ENCODE measurements at regions not wholly inside any gene's neighbourhood (a gene's known extent, or its start where the extent isn't known, plus 50 kb on each side); places are given as distances from the start of the nearest gene placed in this dataset.

DNA sequence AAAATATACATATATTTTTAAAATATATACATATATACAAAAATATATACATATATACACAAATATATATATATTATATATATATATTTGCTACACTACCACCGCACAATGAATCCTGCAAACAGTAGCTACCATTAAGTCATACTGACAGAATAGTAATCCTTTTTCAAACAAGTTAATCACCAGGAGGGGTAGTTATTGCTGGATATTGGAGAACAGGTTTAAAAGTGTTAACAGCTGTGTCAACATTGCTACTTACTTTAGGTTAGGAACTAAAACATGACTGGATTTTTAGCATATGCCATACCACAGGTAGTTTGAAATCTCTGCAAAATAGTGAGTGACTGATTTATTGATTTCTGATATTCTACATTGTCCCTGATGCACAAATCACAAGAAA lies 529.1 kb upstream of the CDH7 start:
- H3K27me3 Mint-ChIP-seq (ENCODE audit: unreplicated experiment), result no peaks in the 10 kb centered on the region
- TF ChIP-seq CTCF (IDR thresholded peaks at IDR 0.05; ENCODE audit: unreplicated experiment), result no peak
- intact Hi-C loops (cut with micrococcal nuclease; ENCODE audit: unreplicated experiment), result no loop called here
- H3K36me3 Mint-ChIP-seq (ENCODE audit: insufficient read depth, unreplicated experiment), result no peaks in the 10 kb centered on the region
- no peak overlapping the region for H3K27ac Mint-ChIP-seq (ENCODE audit: unreplicated experiment)
- H3K4me3 Mint-ChIP-seq (ENCODE audit: low read depth, unreplicated experiment), result no peak overlapping the region
- H3K9me3 Mint-ChIP-seq (ENCODE audit: low read depth, unreplicated experiment), result peaks cover 2% of the 10 kb centered on the region
- no TSS peak for BruUV-seq (replicated peaks)
- CTCF ChIA-PET, result no interaction called here
- DNase-seq, result no peak
- no peaks in the 10 kb centered on the region for H3K4me1 Mint-ChIP-seq (ENCODE audit: low read depth, unreplicated experiment)

GRCh38 chr18:65221115-65221514 lies 529.7 kb upstream of the CDH7 start:
- Mint-ChIP-seq H3K36me3 (ENCODE audit: insufficient read depth, unreplicated experiment) (no peaks in the 10 kb centered on the region), H3K27me3 (ENCODE audit: unreplicated experiment) (no peaks in the 10 kb centered on the region), H3K4me3 (ENCODE audit: low read depth, unreplicated experiment) (no peak overlapping the region), H3K9me3 (ENCODE audit: low read depth, unreplicated experiment) (peaks cover 2% of the 10 kb centered on the region), H3K4me1 (ENCODE audit: low read depth, unreplicated experiment) (no peaks in the 10 kb centered on the region), H3K27ac (ENCODE audit: unreplicated experiment) (no peak overlapping the region)
- CTCF ChIA-PET, result interaction anchor here (0.7 kb wide), 1 partner anchor 440 kb away, joined by 5 read pairs; no protein-coding TSS in a partner anchor
- BruUV-seq (replicated peaks), result no TSS peak
- intact Hi-C loops (cut with micrococcal nuclease; ENCODE audit: unreplicated experiment), result no loop called here
- DNase-seq, result no peak
- TF ChIP-seq CTCF (IDR thresholded peaks at IDR 0.05; ENCODE audit: unreplicated experiment), result no peak

GRCh38 chr18:65215865-65216466 lies 534.8 kb upstream of the CDH7 start:
- CTCF ChIA-PET, result no interaction called here
- no peak for TF ChIP-seq CTCF (IDR thresholded peaks at IDR 0.05; ENCODE audit: unreplicated experiment)
- intact Hi-C loops (cut with micrococcal nuclease; ENCODE audit: unreplicated experiment), result no loop called here
- no peak for DNase-seq
- Mint-ChIP-seq H3K4me1 (ENCODE audit: low read depth, unreplicated experiment) (no peaks in the 10 kb centered on the region), H3K9me3 (ENCODE audit: low read depth, unreplicated experiment) (no peaks in the 10 kb centered on the region), H3K27me3 (ENCODE audit: unreplicated experiment) (no peaks in the 10 kb centered on the region), H3K36me3 (ENCODE audit: insufficient read depth, unreplicated experiment) (no peaks in the 10 kb centered on the region), H3K27ac (ENCODE audit: unreplicated experiment) (no peak overlapping the region), H3K4me3 (ENCODE audit: low read depth, unreplicated experiment) (no peak overlapping the region)
- no TSS peak for BruUV-seq (replicated peaks)

- CTCF ChIA-PET, result no interaction called here
- intact Hi-C loops (cut with micrococcal nuclease; ENCODE audit: unreplicated experiment), result no loop called here
- Mint-ChIP-seq H3K36me3 (ENCODE audit: insufficient read depth, unreplicated experiment) (no peaks in the 10 kb centered on the region), H3K4me3 (ENCODE audit: low read depth, unreplicated experiment) (no peak overlapping the region), H3K9me3 (ENCODE audit: low read depth, unreplicated experiment) (no peaks in the 10 kb centered on the region), H3K27me3 (ENCODE audit: unreplicated experiment) (no peaks in the 10 kb centered on the region), H3K4me1 (ENCODE audit: low read depth, unreplicated experiment) (no peaks in the 10 kb centered on the region), H3K27ac (ENCODE audit: unreplicated experiment) (no peak overlapping the region)
- no peak for TF ChIP-seq CTCF (IDR thresholded peaks at IDR 0.05; ENCODE audit: unreplicated experiment)
- no peak for DNase-seq
- BruUV-seq (replicated peaks), result no TSS peak
Measured at GRCh38 chr18:65214456-65214855, 536.4 kb upstream of the CDH7 start.
